Right lobe of liver (tissue), 6 donors: ENCODE measurements at regions not wholly inside any gene's neighbourhood (a gene's known extent, or its start where the extent isn't known, plus 50 kb on each side); places are given as distances from the start of the nearest gene placed in this dataset.

Source experiments
- ATAC-seq, 4 donors: fragments of 200-7000 bp; cut with Tn5 transposase; one replicate each; pipeline ENCODE4 v1.9.1; 2020; ENCODE audit warnings: mild to moderate bottlenecking in 4 of 4, moderate library complexity in 4 of 4
- DNase-seq, 3 donors: peaks; one replicate each; pipeline ENCODE4 v3.0.0-alpha.2; 2020
- H3K27ac ChIP-seq, 3 donors: fragments of 200-600 bp; one replicate each; pipeline ENCODE4 v1.8.0; 2022
- H3K27me3 ChIP-seq, 2 donors: fragments of 200-600 bp; one replicate each; pipeline ENCODE4 v1.8.0; 2022
- H3K36me3 ChIP-seq, 4 donors: fragments of 200-600 bp; sonication (generic) in 1 of 4; one replicate each; pipeline versions ENCODE4 v1.5.1 to v1.8.0; 2017 to 2022; ENCODE audit warnings: control low read depth in 1 of 4
- H3K4me1 ChIP-seq, 4 donors: fragments of 200-600 bp; sonication (generic) in 1 of 4; one replicate each; pipeline versions ENCODE4 v1.5.1 to v1.8.0; 2017 to 2022; ENCODE audit warnings: control low read depth in 1 of 4
- H3K4me3 ChIP-seq, 3 donors: fragments of 200-600 bp; one replicate each; pipeline ENCODE4 v1.8.0; 2022
- H3K9me3 ChIP-seq, 4 donors: fragments of 200-600 bp; sonication (generic) in 1 of 4; one replicate each; pipeline versions ENCODE4 v1.5.1 to v1.8.0; 2017 to 2022; ENCODE audit warnings: control low read depth in 1 of 4
- POLR2A ChIP-seq: fragments of 450-650 bp; IDR thresholded peaks from one replicate; pipeline ENCODE4 v1.6.1; 2017; ENCODE audit warnings: antibody characterized with exemption, mild to moderate bottlenecking
- WGBS: methylation state at CpG from one replicate; pipeline ENCODE4 v1.1.6; 2018; ENCODE audit warnings: low coverage, low lambda C conversion rate; ENCODE audit not compliant: insufficient coverage; ENCODE audit errors: missing lambda C conversion rate; 5-methylcytosine and 5-hydroxymethylcytosine counted together
- intact Hi-C, 2 donors: fragments of 100-400 bp; cut with DNase I; formaldehyde crosslinking; loops; one replicate each; pipeline versions ENCODE4 v1.11.2 to v1.14.1; 2022
- TF ChIP-seq, protein P1 (sequence below), 4 donors: fragments of 200-600 bp in 3 of 4; fragments of 450-650 bp in 1 of 4; IDR thresholded peaks; one replicate each; pipeline versions ENCODE4 v1.5.1 to v1.8.0; 2016 to 2022; ENCODE audit warnings: antibody characterized with exemption in 4 of 4, mild to moderate bottlenecking in 2 of 4
- donor health status: DM: no; HTN: yes; CAD: no.
- donor health status: DM: no; HTN: no; CAD: no.
- donor health status: DM: no; HTN: no; CAD: no.
- donor health status: DM: no; HTN: yes; CAD: no.
- donor health status: DM: no; HTN: yes; CAD: no.

DNA sequence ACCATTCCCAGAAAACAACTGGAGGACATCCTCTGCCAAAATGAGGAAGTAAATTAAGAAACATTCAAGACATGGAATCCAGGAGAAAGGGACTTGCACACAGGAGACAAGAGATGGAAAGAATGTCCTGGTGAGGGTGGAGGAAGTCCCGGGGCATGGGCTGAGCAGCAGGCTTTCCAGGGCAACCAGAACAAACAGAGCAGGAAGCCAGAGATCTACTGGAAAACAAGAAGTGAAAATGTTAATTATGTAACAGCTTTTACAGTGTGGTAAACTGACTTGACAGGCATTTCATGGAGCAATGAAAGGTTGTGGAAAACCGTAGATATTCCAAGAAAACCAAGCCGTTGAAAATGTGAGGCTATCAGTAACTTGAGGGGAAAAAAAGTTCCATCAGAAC is 55.2 kb upstream of the ZNF746 start:
- intact Hi-C loops = no loop called here
- TF ChIP-seq, protein P1, sequence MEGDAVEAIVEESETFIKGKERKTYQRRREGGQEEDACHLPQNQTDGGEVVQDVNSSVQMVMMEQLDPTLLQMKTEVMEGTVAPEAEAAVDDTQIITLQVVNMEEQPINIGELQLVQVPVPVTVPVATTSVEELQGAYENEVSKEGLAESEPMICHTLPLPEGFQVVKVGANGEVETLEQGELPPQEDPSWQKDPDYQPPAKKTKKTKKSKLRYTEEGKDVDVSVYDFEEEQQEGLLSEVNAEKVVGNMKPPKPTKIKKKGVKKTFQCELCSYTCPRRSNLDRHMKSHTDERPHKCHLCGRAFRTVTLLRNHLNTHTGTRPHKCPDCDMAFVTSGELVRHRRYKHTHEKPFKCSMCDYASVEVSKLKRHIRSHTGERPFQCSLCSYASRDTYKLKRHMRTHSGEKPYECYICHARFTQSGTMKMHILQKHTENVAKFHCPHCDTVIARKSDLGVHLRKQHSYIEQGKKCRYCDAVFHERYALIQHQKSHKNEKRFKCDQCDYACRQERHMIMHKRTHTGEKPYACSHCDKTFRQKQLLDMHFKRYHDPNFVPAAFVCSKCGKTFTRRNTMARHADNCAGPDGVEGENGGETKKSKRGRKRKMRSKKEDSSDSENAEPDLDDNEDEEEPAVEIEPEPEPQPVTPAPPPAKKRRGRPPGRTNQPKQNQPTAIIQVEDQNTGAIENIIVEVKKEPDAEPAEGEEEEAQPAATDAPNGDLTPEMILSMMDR (IDR thresholded peaks at IDR 0.05) = no peak
- TF ChIP-seq POLR2A = no peak
- Histone ChIP-seq H3K4me3 (no peak overlapping the region), H3K9me3 (no peaks in the 10 kb centered on the region), H3K27me3 (no peaks in the 10 kb centered on the region), H3K27ac (no peak overlapping the region), H3K36me3 (peaks cover 5 to 46% (median 13%) of the 10 kb centered on the region in 4 donors), H3K4me1 (no peaks in the 10 kb centered on the region)
- ATAC-seq = peak in 1 of 4 donors; percentile 25
- no peak for DNase-seq
- 84% methylated on average over 3 of the region's 3 CpGs for WGBS
